GM19463 (cell line): ENCODE measurements at regions not wholly inside any gene's neighbourhood (a gene's known extent, or its start where the extent isn't known, plus 50 kb on each side); places are given as distances from the start of the nearest gene placed in this dataset.
"Not testable (repeated sequence)": the region's sequence is repeated elsewhere in the genome, so short reads cannot be mapped to it uniquely, and the experiment has no call there.

Experiments
- ATAC-seq: cut with Tn5 transposase; IDR thresholded peaks from one replicate; pipeline ENCODE4 v1.9.1; 2021; ENCODE audit warnings: mild to moderate bottlenecking, moderate library complexity; ENCODE audit not compliant: unreplicated experiment

GRCh38 chr3:25844891-25845290 is 55.0 kb downstream of the OXSM start:
- no peak for ATAC-seq

DNA sequence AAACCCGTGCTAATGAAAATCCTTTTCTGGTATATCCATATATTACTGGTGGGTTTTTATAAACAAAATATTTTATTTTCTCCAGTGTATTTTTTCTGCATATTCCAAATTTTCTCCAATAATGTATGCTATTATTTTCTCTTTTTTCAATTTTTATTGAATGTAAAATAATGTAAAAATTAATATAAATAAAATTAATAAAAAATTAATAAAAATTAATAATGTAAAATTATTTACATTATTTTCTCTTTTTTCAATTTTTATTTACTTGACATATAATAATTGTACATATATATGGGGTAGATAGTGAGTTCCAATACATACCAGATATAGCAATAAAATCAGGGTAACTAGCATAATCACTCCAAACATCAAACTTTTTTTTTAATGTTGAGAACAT is 56.4 kb downstream of the OXSM start:
- no peak for ATAC-seq

- ATAC-seq: no peak
These were observed 59.2 kb downstream of the OXSM start for GRCh38 chr3:25849091-25849490.

- no peak for ATAC-seq
These were observed 59.9 kb downstream of the OXSM start for GRCh38 chr3:25849641-25850385.

DNA sequence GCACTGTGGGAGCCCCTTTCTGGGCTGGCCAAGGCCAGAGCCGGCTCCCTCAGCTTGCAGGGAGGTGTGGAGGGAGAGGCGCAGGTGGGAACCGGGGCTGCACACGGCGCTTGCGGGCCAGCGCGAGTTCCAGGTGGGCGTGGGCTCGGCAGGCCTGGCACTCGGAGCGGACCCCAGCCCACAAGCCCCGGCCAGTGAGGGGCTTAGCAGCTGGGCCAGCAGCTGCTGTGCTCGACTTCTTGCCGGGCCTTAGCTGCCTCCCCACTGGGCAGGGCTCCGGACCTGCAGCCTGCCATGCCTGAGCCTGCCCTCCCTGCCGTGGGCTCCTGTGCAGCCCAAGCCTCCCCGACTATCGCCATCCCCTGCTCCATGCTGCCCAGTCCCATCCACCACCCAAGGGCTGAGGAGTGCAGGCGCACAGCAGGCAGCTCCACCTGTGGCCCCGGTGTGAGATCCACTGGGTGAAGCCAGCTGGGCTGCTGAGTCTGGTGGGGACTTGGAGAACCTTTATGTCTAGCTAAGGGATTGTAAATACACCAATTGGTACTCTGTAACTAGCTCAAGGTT is 61.9 kb downstream of the OXSM start:
- ATAC-seq: not testable (repeated sequence)

GRCh38 chr3:25854214-25854613 is 64.3 kb downstream of the OXSM start:
- ATAC-seq: no peak

- no peak for ATAC-seq
These were observed 64.7 kb downstream of the OXSM start for GRCh38 chr3:25854635-25855034.

GRCh38 chr3:25855266-25855784 is 65.4 kb downstream of the OXSM start:
- ATAC-seq: no peak

DNA sequence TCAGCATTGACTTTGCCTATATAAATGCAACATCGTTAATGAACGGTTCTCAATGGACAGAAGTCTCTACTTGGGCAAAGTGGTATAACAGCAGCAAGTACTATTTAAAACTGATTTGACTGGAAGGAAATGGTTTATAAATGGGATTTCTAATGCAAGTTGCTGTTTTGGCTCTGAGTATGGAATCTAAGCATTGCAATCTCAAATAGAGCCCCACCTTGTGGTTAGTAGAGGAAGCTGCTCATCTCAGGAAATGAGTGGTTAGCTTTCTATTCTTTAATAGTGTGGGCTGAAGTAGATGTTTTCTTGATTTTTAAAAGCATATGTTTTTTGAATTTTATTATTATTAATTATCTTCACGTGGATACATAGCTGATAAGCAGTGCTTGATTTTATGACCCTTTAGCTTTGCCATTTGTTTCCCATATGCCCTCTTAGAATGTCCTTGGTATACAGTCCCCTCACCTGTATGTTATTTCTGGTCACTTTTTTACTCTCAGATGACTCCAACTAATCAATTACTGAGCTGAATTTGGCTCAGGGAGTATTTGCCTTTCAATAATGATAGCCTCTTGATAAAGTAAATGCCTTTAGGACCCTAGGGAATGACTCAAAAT is 67.1 kb downstream of the OXSM start:
- ATAC-seq: peak; percentile 82

GRCh38 chr3:25861566-25861965 is 71.7 kb downstream of the OXSM start:
- no peak for ATAC-seq

- ATAC-seq: peak; percentile 68
These were observed 73.1 kb downstream of the OXSM start for GRCh38 chr3:25863011-25863415.

GRCh38 chr3:25863416-25863959 is 73.6 kb downstream of the OXSM start:
- peak; percentile 24 for ATAC-seq

DNA sequence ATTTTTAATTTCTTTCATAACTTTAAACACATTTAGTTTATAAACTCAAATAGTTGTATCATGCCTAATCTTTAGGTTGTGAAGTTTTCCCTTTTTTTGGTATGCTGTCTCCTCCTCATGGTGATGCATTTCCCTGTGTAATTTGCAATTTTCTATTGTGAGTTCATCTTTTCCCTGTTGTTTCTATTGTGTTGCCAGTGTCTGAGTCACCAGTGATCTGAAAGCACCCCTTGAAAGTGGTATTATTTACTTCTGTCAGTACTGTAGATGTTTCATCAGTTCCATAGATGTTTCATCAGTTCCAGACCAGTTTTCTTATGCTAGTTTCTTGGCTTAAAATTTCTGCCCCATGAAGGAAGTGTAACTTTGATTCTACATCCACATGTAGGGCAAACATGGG is 80.6 kb downstream of the OXSM start:
- no peak for ATAC-seq

DNA sequence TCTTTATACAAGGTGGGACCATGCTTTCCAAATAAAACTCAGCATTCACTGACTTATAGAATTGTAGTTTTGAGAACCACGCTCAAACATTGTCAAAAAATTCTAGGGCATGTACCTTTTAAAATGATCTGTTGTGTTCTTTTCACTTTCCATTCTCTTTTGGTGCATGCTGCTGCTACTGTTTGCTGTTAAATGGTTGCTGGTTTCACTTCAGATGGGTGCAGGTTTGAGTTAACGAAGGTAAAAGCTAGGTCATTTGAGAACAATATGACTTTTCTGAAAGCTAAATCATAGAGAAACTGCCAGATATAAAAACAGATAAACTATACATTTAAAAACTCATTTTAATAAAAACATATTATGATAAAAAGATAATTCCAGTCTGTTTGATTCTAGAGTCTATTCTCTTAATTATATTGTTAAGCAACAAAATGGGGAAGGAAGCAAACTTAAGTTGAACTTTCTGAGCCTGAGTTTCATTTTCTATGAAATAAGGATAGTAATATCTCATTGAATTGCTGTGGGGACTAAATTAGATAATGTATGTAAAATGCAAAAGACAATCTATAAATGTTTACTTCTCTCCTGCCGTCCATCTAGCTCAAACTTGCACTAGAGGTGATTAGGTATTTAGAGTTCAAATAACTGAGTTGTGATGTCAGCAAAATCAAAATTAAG is 82.4 kb downstream of the OXSM start:
- peak; percentile 92 for ATAC-seq

- ATAC-seq: no peak
These were observed 93.6 kb downstream of the OXSM start for GRCh38 chr3:25883492-25883891.

GRCh38 chr3:25884981-25885380 is 95.1 kb downstream of the OXSM start:
- no peak for ATAC-seq

DNA sequence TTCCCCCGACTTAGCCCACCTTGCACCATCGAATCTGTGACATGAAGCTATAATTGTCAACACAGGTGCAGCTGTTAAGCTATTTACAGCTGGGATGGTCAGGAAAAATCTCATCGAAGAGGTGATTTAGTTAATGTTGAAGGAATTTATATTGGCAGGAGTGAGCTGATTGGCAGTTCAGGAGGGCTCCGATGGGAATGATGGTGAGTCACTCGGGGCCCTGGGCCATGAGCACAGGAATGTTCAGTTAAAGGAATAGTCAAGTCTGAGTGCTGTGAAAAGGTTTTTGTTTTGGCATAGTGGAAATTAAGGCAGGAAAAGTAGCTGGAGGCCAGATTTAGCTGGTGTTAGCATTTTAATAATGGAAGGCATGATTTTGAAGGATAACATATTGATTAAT is 95.7 kb downstream of the OXSM start:
- ATAC-seq: no peak

GRCh38 chr3:25887907-25888306 is 98.0 kb downstream of the OXSM start:
- no peak for ATAC-seq

- no peak for ATAC-seq
These were observed 99.1 kb downstream of the OXSM start for GRCh38 chr3:25888892-25889524.

DNA sequence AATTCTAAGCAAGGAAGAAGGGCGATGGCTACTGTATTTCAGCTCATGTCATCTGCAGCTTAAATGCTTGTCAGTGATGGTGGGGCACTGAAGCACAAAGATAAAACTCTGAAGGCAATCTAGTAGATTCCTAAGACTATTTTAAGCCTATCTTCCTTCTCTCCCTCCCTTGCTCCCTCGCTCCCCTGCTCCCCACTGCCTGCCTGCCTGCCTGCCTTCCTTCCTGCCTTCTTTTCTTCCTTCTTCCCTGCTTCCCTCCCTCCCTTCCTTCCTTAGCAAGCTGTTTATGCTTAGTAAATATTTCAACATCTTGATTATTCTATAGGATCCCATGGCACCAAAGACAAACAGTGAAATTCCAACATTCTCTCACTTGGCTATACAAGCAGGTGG is 99.6 kb downstream of the OXSM start:
- no peak for ATAC-seq

DNA sequence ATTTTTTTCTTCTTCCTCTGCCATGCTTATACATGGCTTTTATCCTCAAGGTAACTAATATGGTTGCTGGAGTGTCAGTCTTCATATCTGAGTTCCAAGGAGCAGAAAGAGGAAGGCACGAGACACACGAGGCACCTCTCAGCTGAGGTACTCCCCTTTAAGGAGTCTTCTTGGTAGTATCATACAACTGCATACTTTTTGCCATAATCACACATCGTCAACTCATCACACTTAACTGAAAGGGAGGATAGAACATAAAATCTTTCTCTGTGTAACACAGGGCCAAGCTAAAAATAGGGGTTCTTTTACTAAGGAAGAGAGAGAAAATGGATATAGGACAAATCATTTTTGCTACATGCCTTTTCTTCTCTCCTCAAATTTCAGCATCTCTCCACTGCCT is 104.2 kb downstream of the OXSM start:
- ATAC-seq: no peak
